GM18498 (cell line): ENCODE measurements at regions not wholly inside any gene's neighbourhood (a gene's known extent, or its start where the extent isn't known, plus 50 kb on each side); places are given as distances from the start of the nearest gene placed in this dataset.

Experiments
- ATAC-seq: cut with Tn5 transposase; IDR thresholded peaks from one replicate; pipeline ENCODE4 v1.9.1; 2021; ENCODE audit warnings: mild to moderate bottlenecking, moderate library complexity; ENCODE audit not compliant: unreplicated experiment

DNA sequence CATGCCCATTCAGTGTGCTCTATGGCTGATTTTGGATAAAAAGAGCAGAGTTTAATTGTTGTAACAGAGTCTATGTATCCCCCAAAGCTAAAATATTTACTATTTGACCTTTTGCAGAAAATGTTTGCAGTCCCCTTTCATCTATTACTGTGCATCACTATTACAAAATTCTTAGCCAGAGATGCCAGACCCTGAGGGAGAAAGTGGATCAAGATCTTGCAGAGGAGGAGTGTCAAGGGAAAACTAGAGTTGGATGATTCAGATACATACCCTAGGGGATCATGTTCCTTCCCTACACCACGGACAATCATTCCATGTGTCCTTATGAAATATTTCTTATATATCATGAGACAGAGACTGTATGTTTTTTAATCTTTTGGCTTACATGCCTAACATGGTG, 68.6 kb upstream of the TPRG1 start:
- ATAC-seq, result no peak

DNA sequence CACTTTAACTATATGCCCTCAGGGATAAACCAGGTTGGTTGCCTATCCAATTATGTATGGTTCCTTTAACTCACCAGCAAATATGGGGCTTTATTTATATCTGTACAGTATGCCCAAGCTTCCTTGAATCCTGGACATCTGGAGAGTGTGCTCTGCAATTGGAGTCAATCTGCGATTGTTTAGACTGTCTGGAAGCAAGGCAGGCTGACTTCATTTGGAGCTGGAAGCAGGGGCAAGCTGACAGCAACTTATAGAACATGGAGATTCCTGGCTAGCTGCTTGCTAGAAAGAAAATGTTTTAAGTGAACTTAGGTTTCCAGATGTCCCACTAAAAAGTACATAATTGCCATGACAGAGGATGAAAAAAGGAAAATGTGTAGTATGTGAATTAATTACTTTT, 63.7 kb upstream of the TPRG1 start:
- no peak for ATAC-seq

- ATAC-seq, result no peak
Observed at GRCh38 chr3:189108735-189109134, 63.0 kb upstream of the TPRG1 start.

DNA sequence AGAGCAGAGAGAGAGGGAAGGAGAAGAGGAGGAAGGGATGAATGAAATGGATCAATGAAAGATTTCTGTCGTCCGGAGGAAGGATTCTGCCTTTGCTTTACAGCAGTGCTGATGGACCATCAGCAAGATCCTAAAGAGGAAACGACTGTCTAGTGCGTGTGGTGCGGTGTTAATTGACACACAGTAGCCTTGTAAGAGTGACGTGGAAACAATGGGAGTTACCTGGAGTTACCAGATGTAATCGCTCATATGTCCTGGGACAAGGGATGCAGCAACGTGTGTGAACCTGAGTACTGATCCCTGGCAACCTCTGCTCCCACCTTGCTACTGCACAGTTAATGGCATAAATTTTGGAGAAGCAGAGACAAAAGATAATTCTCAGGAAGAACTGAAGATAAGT, 62.6 kb upstream of the TPRG1 start:
- ATAC-seq, result no peak

DNA sequence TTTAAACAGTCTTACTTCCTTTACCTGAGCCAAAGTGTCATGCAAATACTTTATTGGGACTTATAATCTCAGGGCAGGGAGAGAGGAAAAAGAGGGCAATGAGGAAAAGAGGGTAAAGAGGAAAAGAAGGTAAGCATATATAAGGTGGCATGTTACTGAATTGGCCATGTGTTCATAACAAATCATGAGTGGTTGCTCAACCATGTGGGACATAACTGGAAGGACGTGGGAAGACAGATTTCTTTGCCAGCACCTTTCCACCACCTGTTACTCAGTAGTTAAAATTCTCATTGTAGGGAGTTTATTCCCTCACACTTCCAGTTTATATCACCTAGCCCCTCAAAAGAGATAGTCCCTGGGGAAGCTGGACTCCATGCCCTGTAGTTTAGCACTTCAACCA, 54.7 kb upstream of the TPRG1 start:
- no peak for ATAC-seq

DNA sequence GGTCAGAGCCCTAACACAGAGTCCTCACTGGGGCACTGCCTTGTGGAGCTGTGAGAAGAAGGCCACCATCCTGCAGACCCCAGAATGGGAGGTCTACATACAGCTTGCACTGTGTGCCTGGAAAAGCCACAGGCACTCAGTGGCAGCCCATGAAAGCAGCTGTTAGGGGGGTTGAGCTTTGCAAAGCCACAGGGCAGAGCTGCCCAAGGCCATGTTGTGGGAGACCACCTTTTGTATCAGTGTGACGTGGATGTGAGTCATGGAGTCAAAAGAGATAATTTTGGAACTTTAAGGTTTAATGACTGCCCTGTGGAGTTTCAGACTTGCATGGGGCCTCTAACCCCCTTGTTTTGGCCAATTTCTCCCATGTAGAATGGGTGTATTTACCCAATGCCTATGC, 52.9 kb upstream of the TPRG1 start:
- ATAC-seq, result no peak

GRCh38 chr3:189119950-189120349, 51.8 kb upstream of the TPRG1 start:
- ATAC-seq, result no peak

DNA sequence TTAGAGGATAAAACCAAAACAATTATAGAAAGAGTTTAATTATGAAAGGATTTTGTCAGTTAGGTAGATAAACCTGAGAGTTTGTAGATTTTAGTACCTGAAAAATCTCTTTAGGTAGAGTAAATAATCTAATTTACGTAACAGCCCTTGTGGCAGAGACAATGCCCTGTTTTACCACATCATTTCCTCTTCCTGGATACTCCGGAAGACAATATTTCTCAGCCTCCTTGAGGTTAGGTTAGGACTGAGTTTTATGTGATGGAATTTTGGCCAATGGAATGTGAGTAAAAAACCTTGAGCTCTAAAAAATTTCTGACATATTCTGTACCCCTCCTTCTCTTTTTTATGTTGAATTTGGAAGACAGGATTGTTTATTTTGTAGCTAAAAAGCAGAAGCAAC, 50.7 kb upstream of the TPRG1 start:
- no peak for ATAC-seq
